ENCODE measurements at regions not wholly inside any gene's neighbourhood (a gene's known extent, or its start where the extent isn't known, plus 50 kb on each side); places are given as distances from the start of the nearest gene placed in this dataset.
A peak's percentile ranks its signal among the peaks of the same experiment; 100 is the strongest.

- Histone ChIP-seq H3K23me2 (ENCODE audit: insufficient read length, low read depth, low read length, poor library complexity, severe bottlenecking) (no peaks in the 10 kb centered on the region), H2BK120ac (ENCODE audit: low read depth, low read length, poor library complexity, severe bottlenecking) (no peak overlapping the region), H3K27ac (ENCODE audit: insufficient read length, low read depth, low read length) (no peak overlapping the region), H3K79me2 (ENCODE audit: insufficient read depth, low read length) (no peaks in the 10 kb centered on the region), H2BK20ac (ENCODE audit: low read depth, low read length, poor library complexity, severe bottlenecking) (no peak overlapping the region), H3K27me3 (ENCODE audit: insufficient read depth, low read length) (no peaks in the 10 kb centered on the region), H3K79me1 (ENCODE audit: insufficient read depth, low read depth, low read length, poor library complexity, severe bottlenecking) (no peaks in the 10 kb centered on the region), H3K56ac (ENCODE audit: insufficient read length, low read depth, low read length) (no peak overlapping the region), H2AFZ (ENCODE audit: low read length) (no peak overlapping the region), H2BK12ac (ENCODE audit: insufficient read length, low read depth, low read length) (no peak overlapping the region), H4K91ac (ENCODE audit: insufficient read length, low read depth, low read length) (no peak overlapping the region), H3K4ac (ENCODE audit: low read depth, low read length) (no peak overlapping the region), H4K20me1 (ENCODE audit: control insufficient read depth, insufficient read depth, insufficient read length) (no peaks in the 10 kb centered on the region), H2AK5ac (ENCODE audit: insufficient read length, low read length) (no peak overlapping the region), H3K9me3 (ENCODE audit: control insufficient read depth, low read depth, low read length) (no peaks in the 10 kb centered on the region), H3T11ph (ENCODE audit: low read length) (no peak overlapping the region), H3K9ac (ENCODE audit: extremely low read depth, insufficient read length, low read length) (no peak overlapping the region), H4K5ac (ENCODE audit: insufficient read length, low read depth, low read length) (no peak overlapping the region), H2BK15ac (ENCODE audit: low read depth, low read length) (no peak overlapping the region), H2BK5ac (ENCODE audit: insufficient read length, low read length) (no peak overlapping the region), H3K4me1 (ENCODE audit: insufficient read depth, low read length) (no peaks in the 10 kb centered on the region; the same call in 1 of the 2 replicates), H3K23ac (ENCODE audit: insufficient read length, low read depth, low read length) (no peak overlapping the region), H4K8ac (replicated peaks; ENCODE audit: insufficient read length, low read depth, low read length) (no peak overlapping the region), H3K18ac (ENCODE audit: insufficient read length, low read depth, low read length) (no peak overlapping the region), H3K4me2 (ENCODE audit: insufficient read depth, insufficient read length, low read length) (no peak overlapping the region), H3K14ac (ENCODE audit: insufficient read depth, low read length) (no peak overlapping the region)
- WGBS (ENCODE audit: extremely low coverage, insufficient read length, low lambda C conversion rate): no CpG with 5 or more reads among the region's 3 CpGs
- Mint-ChIP-seq H3K4me1 (peaks cover 15% of the 10 kb centered on the region in 2 experiments), H3K9me3 (no peaks in the 10 kb centered on the region; a peak in 1 of 5 replicates), H3K27ac (no peak overlapping the region; a peak in 2 of 7 replicates), H3K4me3 (no peak overlapping the region), H3K27me3 (ENCODE audit: low read depth) (no peaks in the 10 kb centered on the region), H3K36me3 (ENCODE audit: insufficient read depth in 1 of 3, low read depth in 3 of 3) (peaks cover 3 to 9% (median 8%) of the 10 kb centered on the region in 3 experiments; a peak in 4 of 7 replicates)
- peak; percentile 90 for TF ChIP-seq CTCF (conservative IDR thresholded peaks at IDR 0.05)
- peak; percentile 80 for DNase-seq
Observed at GRCh38 chr18:27750014-27750413, 426.9 kb downstream of the CDH2 start.
